GM18505 (cell line): ENCODE measurements at regions not wholly inside any gene's neighbourhood (a gene's known extent, or its start where the extent isn't known, plus 50 kb on each side); places are given as distances from the start of the nearest gene placed in this dataset.

Source experiments
- ATAC-seq: cut with Tn5 transposase; IDR thresholded peaks from one replicate; pipeline ENCODE4 v1.9.1; 2021; ENCODE audit not compliant: unreplicated experiment
- POLR2A ChIP-seq: IDR thresholded peaks from 4 replicates; pipeline ENCODE4 v1.6.1; 2011; ENCODE audit warnings: borderline replicate concordance; ENCODE audit not compliant: insufficient read depth, insufficient read length; ENCODE audit errors: extremely low read depth

- ATAC-seq: no peak
- TF ChIP-seq POLR2A: no peak
Observed at GRCh38 chr14:85235868-85236267, 294.1 kb upstream of the FLRT2 start.

DNA sequence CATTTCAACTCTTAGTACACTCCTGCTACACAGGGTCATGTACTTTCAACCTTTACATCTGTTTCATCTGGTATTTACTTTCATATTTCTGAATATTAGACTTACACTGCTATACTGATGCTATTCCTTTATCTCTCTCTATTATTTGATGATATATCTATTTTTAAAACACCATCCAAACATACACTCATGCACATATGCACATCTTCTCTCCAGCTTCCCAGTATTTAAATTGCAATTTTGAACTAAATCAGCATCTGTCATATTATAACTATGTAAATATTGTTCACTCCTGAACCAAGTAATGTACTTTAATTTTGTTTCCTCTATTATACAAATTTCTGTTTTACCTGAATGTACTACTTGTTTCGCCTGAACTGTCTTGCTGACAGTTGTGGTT is 293.6 kb upstream of the FLRT2 start:
- ATAC-seq: no peak
- TF ChIP-seq POLR2A: no peak

DNA sequence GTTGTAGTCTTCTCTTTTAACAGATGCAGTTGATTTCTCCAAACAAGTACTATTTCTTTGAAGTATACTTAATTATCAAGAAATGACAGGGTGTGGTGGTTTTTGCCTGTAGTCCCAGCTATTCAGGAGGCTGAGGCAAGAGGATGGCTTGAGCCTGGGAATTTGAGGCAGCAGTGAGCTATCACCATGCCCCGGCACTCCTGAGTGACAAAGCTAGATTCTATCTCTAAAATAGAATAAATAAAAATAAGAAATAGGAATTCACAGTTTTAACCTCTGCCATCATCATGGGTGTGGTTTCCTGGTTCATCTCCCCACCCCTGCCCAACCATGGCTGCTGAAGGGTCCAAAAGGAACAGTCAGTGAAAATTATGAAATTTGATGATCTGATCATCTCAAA is 290.2 kb upstream of the FLRT2 start:
- no peak for TF ChIP-seq POLR2A
- ATAC-seq: no peak

GRCh38 chr14:85241022-85241855 is 288.7 kb upstream of the FLRT2 start:
- no peak for TF ChIP-seq POLR2A
- ATAC-seq: no peak

DNA sequence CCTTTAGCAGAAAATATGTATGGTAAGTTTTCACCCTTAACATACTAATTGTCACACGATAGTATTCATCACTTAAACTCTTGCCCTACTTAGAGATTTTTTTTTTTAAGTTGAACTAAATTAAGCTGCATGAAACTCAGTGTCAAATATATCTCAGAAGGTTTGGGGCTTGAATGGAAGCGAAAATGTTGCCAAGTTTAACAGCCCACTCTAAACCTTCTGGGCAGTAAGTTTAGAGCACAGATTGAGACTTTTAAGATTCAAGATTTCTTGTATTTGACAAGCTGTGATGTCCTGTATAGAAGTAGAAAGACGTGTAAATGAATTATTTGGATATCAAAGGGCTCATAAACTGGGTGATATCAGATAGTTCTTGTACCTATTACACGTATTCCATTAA is 287.3 kb upstream of the FLRT2 start:
- TF ChIP-seq POLR2A: no peak
- ATAC-seq: no peak

DNA sequence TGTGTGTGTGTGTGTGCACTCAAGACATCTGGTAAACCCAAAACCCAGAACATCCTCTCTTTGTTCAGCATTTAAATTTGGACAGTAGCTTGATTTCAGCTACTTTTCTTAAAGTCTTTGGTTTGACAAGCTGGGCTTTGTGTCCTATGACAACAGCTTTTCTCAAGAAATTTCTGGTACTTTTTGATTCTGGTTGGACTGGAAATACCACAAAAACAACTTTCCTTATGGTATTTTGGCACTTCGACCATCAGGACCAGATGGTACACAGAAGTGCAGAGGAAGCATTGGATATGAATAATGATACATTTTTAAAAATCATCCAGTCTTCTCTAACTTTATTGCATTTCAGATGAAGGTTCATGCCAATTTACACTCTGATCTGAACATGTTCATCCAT is 286.6 kb upstream of the FLRT2 start:
- no peak for TF ChIP-seq POLR2A
- no peak for ATAC-seq

GRCh38 chr14:85247071-85247470 is 282.9 kb upstream of the FLRT2 start:
- TF ChIP-seq POLR2A: no peak
- no peak for ATAC-seq

GRCh38 chr14:85248881-85249635 is 280.9 kb upstream of the FLRT2 start:
- no peak for TF ChIP-seq POLR2A
- no peak for ATAC-seq

DNA sequence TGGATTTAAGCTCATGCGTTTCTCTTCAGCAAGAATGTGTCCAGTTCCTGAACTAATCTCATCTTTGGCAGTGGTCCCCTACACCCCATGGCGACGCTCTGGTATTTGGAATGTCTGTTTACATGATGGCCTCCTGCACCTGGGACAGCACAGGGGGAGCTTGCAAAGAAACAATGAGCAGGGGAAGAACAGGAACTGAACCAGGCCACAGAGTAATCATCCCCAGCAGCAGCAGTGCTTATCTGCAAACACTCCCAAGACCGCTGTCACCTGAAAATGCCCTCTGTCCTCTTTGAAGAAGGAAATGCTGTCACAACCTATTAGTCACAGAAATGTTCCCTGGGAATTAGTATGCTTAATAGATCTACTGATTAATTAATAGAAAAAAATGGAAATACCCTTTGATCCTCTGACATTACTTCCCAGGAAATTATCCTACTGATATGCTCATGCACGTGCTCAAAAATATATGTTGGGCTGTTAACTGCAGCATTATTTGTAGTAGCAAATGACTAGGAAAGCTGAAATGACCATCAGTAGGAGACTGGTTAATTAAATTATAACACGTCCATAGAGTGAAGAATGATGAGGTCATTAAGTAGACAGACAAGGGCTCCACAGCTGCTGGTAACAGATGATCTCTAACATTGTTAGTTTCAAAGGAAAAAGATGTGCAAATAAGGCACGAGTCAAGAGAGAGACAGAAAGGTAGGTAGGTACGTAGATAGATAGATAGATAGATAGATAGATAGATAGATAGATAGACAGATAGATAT is 279.3 kb upstream of the FLRT2 start:
- no peak for TF ChIP-seq POLR2A
- ATAC-seq: no peak

DNA sequence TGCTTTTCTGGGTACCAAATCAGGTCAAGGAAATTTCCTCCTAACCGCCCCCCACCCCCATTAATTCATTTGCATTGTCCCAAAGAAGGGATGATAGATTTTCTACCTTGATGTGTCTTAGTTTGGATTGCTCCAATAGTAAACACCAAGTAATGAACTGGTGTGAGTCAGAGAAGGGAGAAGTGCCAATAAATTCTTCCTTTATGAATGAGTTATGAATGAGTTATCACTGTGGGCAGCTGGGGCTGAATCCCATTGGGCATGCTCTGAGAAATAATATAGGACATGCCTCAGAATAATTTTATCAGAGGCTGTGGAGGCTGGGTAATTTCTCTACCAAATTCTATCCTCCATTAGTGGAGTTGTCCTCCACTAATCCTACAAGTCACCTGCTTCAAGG is 277.9 kb upstream of the FLRT2 start:
- no peak for ATAC-seq
- TF ChIP-seq POLR2A: no peak

DNA sequence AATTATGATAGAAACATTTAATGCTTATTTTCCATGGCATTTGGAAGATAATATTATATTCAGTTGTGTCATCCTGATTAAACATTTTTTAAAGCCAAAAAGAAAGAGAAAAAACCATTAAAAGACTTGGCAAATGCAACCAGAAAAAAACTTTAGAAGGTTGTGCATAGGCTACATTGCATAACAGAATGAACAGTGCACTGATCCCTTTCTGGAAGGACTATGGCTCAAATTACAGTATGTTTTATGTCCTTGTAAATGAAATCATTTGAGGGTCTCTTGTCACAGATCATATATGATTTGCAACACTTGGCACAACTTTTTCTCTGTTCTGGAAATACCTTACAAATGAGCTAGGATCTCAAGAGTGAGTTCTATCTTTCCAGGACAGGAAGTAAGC is 275.2 kb upstream of the FLRT2 start:
- TF ChIP-seq POLR2A: no peak
- no peak for ATAC-seq

- ATAC-seq: no peak
- no peak for TF ChIP-seq POLR2A
Observed at GRCh38 chr14:85257287-85257686, 272.7 kb upstream of the FLRT2 start.

GRCh38 chr14:85263916-85264675 is 265.8 kb upstream of the FLRT2 start:
- no peak for ATAC-seq
- no peak for TF ChIP-seq POLR2A
